GM21825 (cell line): ENCODE measurements at regions not wholly inside any gene's neighbourhood (a gene's known extent, or its start where the extent isn't known, plus 50 kb on each side); places are given as distances from the start of the nearest gene placed in this dataset.

Source experiments
- ATAC-seq: cut with Tn5 transposase; IDR thresholded peaks from one replicate; pipeline ENCODE4 v1.9.1; 2021; ENCODE audit warnings: mild to moderate bottlenecking, moderate library complexity; ENCODE audit not compliant: unreplicated experiment

GRCh38 chr6:19032591-19033295, 645.6 kb downstream of the RNF144B start:
- ATAC-seq, result no peak

- ATAC-seq, result no peak
Observed at GRCh38 chr6:19033683-19034082, 646.5 kb downstream of the RNF144B start.

- ATAC-seq, result no peak
Observed at GRCh38 chr6:19034986-19035385, 647.8 kb downstream of the RNF144B start.

- ATAC-seq, result no peak
Observed at GRCh38 chr6:19035461-19036195, 648.5 kb downstream of the RNF144B start.

GRCh38 chr6:19036196-19036555, 649.0 kb downstream of the RNF144B start:
- ATAC-seq, result no peak

- ATAC-seq, result no peak
Observed at GRCh38 chr6:19037607-19038006, 650.5 kb downstream of the RNF144B start.

GRCh38 chr6:19039287-19039686, 652.1 kb downstream of the RNF144B start:
- no peak for ATAC-seq

- ATAC-seq, result no peak
Observed at GRCh38 chr6:19041906-19042305, 654.8 kb downstream of the RNF144B start.

GRCh38 chr6:19042420-19042819, 655.3 kb downstream of the RNF144B start:
- ATAC-seq, result no peak

- ATAC-seq, result no peak
Observed at GRCh38 chr6:19050765-19051164, 663.6 kb downstream of the RNF144B start.

- ATAC-seq, result no peak
Observed at GRCh38 chr6:19052219-19052618, 665.1 kb downstream of the RNF144B start.

GRCh38 chr6:19059102-19059501, 672.0 kb downstream of the RNF144B start:
- ATAC-seq, result no peak

- no peak for ATAC-seq
Observed at GRCh38 chr6:19067165-19067564, 680.0 kb downstream of the RNF144B start.

- no peak for ATAC-seq
Observed at GRCh38 chr6:19070520-19070919, 683.4 kb downstream of the RNF144B start.

- ATAC-seq, result no peak
Observed at GRCh38 chr6:19083801-19084200, 696.7 kb downstream of the RNF144B start.

- ATAC-seq, result no peak
Observed at GRCh38 chr6:19086480-19086879, 699.3 kb downstream of the RNF144B start.

- no peak for ATAC-seq
Observed at GRCh38 chr6:19087296-19087695, 700.1 kb downstream of the RNF144B start.

GRCh38 chr6:19087897-19088296, 700.7 kb downstream of the RNF144B start:
- no peak for ATAC-seq

GRCh38 chr6:19100752-19101151, 713.6 kb downstream of the RNF144B start:
- ATAC-seq, result no peak

GRCh38 chr6:19102936-19103335, 715.8 kb downstream of the RNF144B start:
- ATAC-seq, result no peak

- ATAC-seq, result no peak
Observed at GRCh38 chr6:19107468-19107867, 720.3 kb downstream of the RNF144B start.

GRCh38 chr6:19121521-19121920, 715.6 kb upstream of the ID4 start:
- no peak for ATAC-seq

GRCh38 chr6:19127081-19127480, 710.1 kb upstream of the ID4 start:
- ATAC-seq, result no peak
